Epithelial cell of esophagus (primary cell): ENCODE measurements at regions not wholly inside any gene's neighbourhood (a gene's known extent, or its start where the extent isn't known, plus 50 kb on each side); places are given as distances from the start of the nearest gene placed in this dataset.
"Not testable (repeated sequence)": the region's sequence is repeated elsewhere in the genome, so short reads cannot be mapped to it uniquely, and the experiment has no call there.

Experiments used
- DNase-seq: peaks from one replicate; pipeline ENCODE4 v3.0.0; 2010; ENCODE audit warnings: low read depth
- H3K4me3 ChIP-seq: 2 replicates; pipeline ENCODE4 v1.5.1; 2011; ENCODE audit warnings: mild to moderate bottlenecking, low read length, control low read depth
- TF ChIP-seq, protein P1 (sequence below): IDR thresholded peaks from 2 replicates; pipeline ENCODE4 v1.5.1; 2011; ENCODE audit warnings: low read depth, mild to moderate bottlenecking, low read length, control low read depth, inconsistent platforms; ENCODE audit not compliant: insufficient read depth; ENCODE audit errors: missing control alignments

DNA sequence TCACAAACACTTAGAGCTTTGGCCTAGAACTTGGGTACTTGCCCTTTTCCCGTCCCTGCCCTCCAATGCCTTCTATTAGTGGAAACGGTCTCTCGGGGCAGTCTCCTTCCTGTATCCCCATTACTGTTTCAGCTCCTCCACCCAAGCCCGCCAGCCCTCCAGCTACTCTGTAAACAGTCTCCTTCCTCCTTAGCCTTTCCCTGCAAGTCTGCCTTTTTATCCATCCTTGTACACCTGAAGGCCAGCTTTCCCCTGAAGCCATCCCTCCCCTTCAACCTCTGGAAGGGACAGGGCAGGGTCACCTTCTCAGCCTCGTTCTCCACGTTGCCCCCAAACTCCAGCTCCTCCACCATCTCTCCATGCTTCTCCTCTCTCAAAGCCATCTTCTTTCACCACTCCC lies 108.1 kb upstream of the ZNF746 start:
- no peak for DNase-seq
- H3K4me3 ChIP-seq, result no peak overlapping the region
- TF ChIP-seq, protein P1, sequence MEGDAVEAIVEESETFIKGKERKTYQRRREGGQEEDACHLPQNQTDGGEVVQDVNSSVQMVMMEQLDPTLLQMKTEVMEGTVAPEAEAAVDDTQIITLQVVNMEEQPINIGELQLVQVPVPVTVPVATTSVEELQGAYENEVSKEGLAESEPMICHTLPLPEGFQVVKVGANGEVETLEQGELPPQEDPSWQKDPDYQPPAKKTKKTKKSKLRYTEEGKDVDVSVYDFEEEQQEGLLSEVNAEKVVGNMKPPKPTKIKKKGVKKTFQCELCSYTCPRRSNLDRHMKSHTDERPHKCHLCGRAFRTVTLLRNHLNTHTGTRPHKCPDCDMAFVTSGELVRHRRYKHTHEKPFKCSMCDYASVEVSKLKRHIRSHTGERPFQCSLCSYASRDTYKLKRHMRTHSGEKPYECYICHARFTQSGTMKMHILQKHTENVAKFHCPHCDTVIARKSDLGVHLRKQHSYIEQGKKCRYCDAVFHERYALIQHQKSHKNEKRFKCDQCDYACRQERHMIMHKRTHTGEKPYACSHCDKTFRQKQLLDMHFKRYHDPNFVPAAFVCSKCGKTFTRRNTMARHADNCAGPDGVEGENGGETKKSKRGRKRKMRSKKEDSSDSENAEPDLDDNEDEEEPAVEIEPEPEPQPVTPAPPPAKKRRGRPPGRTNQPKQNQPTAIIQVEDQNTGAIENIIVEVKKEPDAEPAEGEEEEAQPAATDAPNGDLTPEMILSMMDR, result no peak

DNA sequence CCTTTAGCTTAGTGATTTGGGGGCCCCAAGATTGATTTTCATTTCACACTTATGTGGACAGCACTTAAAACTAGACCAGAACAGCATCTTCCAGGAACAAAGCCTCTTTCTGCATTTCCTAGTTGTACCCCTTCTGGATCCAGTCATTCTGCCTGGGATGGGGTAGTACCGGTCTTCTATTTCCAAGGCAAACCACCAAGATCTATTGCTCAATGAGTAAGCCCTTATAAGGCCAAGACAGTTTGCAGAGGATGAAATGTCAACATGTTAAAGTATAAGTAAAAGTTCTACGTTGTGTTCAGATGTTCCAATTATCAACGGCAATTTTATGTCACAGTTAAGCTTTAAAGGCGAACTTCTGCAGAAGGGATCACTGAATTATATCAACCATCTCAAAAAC lies 106.9 kb upstream of the ZNF746 start:
- H3K4me3 ChIP-seq, result no peak overlapping the region
- no peak for DNase-seq
- TF ChIP-seq, protein P1, result no peak

DNA sequence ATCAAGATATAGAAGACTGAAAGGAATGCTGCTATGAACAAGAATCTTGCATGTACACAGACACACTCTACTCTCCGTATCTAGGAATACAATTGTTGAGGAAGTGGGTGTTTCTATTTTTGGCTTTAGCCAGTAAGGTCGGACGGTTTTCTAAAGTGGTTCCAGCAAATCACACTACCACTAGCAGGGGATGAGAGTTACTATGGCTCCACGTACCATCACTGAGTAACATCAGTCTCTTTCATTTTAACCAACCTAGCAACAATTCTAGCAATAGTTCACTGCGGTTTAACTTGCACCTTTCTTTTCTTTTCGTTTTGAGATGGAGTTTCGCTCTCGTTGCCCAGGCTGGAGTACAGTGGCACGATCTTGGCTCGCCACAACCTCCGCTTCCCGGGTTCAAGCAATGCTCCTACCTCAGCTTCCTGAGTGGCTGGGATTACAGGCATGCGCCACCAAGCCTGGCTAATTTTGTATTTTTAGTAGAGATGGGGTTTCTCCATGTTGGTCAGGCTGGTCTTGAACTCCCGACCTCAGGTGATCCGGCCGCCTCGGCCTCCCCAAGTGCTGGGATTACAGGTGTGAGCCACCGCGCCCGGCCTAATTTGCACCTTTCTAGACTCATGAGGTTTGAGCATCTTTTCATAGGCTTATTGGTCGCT lies 103.2 kb upstream of the ZNF746 start:
- not testable (repeated sequence) for DNase-seq

DNA sequence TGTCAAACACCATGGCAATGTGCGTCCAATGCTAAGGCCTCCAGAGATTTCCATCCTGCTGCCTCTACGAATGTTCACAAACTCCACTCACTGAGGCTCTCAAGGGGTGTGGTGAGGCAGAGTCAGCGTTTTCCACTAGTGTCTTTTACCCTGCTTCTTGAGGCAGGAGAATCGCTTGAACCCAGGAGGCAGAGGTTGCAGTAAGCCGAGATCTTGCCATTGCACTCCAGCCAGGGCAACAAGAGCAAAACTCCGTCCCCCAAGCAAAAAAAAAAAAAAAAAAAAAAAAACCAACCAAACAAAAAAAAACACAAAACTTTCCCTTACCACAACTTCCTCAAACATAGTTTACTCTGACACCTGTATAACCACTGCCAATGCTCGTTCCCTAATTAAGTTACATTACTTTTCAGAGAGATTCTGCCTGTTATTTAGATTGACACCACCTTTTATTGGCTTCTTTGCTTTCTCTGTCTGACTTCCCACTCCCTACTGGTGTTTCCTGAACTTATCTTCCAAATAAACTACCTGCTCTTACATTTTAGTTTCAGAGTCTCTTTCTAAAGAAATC lies 102.1 kb upstream of the ZNF746 start:
- TF ChIP-seq, protein P1, result no peak
- DNase-seq, result no peak
- H3K4me3 ChIP-seq, result no peak overlapping the region

More for the DNA sequence above, 103.2 kb upstream of the ZNF746 start:
- not testable (repeated sequence) for H3K4me3 ChIP-seq

DNA sequence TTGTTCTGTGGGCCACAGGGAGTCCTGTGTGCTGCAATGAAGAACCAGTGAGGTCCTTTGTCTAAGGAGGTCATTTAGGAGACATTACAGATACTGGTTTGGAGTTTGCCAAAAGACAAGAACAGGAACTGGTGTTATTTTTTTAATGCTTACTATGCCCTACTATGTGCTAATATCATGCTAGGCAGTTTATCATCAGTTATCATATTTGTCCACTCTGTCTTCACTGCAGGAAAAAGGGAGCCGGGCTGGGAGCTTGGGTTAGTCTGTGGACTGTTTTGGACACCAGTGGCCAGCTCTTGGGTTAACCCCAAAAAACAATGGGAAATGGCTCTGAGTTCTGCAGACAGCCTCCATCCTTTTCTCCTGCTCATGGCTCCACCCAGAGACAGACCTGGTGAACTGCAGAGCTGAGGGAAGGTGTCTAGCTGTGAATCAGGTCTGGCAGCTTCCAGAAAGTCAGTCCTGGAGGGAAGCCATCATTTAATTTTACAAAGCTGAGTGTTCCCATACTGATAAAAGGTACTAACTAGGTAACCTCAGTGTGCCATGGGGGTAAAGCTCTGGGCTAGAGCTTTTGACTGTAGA lies 101.2 kb upstream of the ZNF746 start:
- no peak overlapping the region for H3K4me3 ChIP-seq
- TF ChIP-seq, protein P1, result peak; percentile 75
- peak; percentile 69 for DNase-seq

DNA sequence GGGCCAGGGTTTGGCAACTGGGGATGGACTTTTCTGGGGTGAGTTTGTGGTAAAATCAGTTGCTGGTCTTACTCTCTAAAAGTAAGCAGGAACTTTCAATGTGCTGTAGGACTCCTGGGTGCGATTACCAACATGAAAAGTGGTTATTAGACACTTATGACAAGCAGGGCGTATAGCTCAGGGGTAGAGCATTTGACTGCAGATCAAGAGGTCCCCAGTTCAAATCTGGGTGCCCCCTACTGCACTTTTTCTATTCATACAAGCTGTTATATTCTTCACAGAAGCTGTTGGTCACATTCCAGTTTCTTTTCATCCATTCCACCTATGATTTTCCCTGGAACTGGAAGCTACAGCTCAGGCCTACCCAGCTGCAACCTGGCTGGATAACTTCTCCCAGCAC lies 100.2 kb upstream of the ZNF746 start:
- H3K4me3 ChIP-seq, DNase-seq: not testable (repeated sequence)

DNA sequence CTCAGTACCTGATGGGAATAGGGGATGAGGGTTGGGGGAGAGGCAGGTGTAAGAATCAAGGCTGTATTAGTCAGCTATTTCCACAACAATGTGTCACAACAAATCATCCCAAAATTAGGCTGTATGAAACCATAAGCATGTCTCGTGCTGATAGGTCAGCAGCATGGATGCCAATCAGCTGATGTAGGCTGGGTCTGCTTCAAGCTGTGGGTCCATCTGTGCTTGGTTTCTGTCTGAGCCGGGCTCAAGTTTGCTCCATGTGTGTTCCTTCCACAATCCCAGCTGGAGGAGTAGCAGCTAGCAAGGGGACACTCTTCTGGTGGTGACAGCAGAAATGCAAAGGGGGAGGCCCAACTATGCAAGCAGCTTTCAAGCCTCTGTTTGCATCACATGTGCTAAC lies 97.9 kb upstream of the ZNF746 start:
- H3K4me3 ChIP-seq, result no peak overlapping the region
- no peak for DNase-seq
- TF ChIP-seq, protein P1, result no peak

DNA sequence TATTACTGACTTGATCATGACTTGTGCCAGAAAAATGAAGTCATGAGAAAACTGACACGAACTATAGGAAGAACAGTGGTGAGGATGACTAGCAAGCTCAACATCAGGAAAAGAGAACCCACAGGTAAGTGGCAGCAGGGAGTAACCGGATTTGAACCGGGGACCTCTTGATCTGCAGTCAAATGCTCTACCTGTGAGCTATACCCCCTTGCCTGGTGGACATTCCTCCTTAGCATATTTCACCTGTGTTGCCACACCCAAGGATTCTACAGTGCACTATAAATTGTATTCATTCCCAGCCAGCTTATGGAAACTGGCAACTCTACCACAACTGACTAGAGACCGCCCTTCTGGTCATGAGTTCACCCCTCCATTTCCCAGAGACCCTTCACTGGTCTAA lies 97.5 kb upstream of the ZNF746 start:
- DNase-seq, result no peak
- TF ChIP-seq, protein P1, result no peak

More for the DNA sequence above, 97.5 kb upstream of the ZNF746 start:
- H3K4me3 ChIP-seq, result no peak overlapping the region
